Panc1 (cell line): ENCODE measurements at regions not wholly inside any gene's neighbourhood (a gene's known extent, or its start where the extent isn't known, plus 50 kb on each side); places are given as distances from the start of the nearest gene placed in this dataset.

Experiments used
- POLR2AphosphoS5 ChIP-seq: IDR thresholded peaks from 2 replicates; pipeline ENCODE4 v1.6.1; 2012; ENCODE audit warnings: mild to moderate bottlenecking, low read depth, low read length, moderate library complexity
- TF ChIP-seq, protein P1 (sequence below): fragments of 450-650 bp; IDR thresholded peaks from 2 replicates; pipeline ENCODE4 v1.5.1; 2017; ENCODE audit warnings: mild to moderate bottlenecking
- TF ChIP-seq, protein P2 (sequence below), 2 experiments: IDR thresholded peaks; 2 replicates each; pipeline ENCODE4 v1.6.1; 2011 to 2012; ENCODE audit warnings: low read depth in 2 of 2, control low read depth in 1 of 2, low read length in 1 of 2, mild to moderate bottlenecking in 1 of 2, moderate library complexity in 1 of 2; ENCODE audit not compliant: insufficient read depth in 1 of 2

DNA sequence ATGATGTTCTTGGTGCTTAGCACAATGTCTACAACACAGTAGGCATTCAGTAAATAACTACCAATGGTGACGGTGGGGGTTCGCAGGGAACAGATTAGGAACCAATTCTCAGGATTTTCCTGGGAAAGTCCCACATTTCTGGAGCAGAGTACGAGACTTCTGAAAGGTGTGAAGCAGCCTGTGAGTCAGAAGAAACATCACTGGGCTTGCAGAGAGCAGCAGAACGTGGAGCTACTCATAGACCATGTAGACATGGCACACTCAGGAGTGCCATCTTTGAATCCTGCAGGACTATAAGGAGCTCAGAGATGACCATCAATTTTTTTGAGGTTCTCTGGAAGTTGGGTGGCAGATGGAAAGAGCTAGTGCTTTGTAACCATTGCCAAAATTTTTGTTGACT, 106.6 kb upstream of the ANKRD55 start:
- TF ChIP-seq, protein P1, sequence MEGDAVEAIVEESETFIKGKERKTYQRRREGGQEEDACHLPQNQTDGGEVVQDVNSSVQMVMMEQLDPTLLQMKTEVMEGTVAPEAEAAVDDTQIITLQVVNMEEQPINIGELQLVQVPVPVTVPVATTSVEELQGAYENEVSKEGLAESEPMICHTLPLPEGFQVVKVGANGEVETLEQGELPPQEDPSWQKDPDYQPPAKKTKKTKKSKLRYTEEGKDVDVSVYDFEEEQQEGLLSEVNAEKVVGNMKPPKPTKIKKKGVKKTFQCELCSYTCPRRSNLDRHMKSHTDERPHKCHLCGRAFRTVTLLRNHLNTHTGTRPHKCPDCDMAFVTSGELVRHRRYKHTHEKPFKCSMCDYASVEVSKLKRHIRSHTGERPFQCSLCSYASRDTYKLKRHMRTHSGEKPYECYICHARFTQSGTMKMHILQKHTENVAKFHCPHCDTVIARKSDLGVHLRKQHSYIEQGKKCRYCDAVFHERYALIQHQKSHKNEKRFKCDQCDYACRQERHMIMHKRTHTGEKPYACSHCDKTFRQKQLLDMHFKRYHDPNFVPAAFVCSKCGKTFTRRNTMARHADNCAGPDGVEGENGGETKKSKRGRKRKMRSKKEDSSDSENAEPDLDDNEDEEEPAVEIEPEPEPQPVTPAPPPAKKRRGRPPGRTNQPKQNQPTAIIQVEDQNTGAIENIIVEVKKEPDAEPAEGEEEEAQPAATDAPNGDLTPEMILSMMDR: no peak
- TF ChIP-seq, protein P2, sequence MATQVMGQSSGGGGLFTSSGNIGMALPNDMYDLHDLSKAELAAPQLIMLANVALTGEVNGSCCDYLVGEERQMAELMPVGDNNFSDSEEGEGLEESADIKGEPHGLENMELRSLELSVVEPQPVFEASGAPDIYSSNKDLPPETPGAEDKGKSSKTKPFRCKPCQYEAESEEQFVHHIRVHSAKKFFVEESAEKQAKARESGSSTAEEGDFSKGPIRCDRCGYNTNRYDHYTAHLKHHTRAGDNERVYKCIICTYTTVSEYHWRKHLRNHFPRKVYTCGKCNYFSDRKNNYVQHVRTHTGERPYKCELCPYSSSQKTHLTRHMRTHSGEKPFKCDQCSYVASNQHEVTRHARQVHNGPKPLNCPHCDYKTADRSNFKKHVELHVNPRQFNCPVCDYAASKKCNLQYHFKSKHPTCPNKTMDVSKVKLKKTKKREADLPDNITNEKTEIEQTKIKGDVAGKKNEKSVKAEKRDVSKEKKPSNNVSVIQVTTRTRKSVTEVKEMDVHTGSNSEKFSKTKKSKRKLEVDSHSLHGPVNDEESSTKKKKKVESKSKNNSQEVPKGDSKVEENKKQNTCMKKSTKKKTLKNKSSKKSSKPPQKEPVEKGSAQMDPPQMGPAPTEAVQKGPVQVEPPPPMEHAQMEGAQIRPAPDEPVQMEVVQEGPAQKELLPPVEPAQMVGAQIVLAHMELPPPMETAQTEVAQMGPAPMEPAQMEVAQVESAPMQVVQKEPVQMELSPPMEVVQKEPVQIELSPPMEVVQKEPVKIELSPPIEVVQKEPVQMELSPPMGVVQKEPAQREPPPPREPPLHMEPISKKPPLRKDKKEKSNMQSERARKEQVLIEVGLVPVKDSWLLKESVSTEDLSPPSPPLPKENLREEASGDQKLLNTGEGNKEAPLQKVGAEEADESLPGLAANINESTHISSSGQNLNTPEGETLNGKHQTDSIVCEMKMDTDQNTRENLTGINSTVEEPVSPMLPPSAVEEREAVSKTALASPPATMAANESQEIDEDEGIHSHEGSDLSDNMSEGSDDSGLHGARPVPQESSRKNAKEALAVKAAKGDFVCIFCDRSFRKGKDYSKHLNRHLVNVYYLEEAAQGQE (IDR thresholded peaks at IDR 0.05; ENCODE audit: insufficient read depth in 1 of 2, low read depth in 2 of 2, low read length in 1 of 2): no peak
- TF ChIP-seq POLR2AphosphoS5: no peak
